Keratinocyte (primary cell): ENCODE measurements at regions not wholly inside any gene's neighbourhood (a gene's known extent, or its start where the extent isn't known, plus 50 kb on each side); places are given as distances from the start of the nearest gene placed in this dataset.

Experiments
- DNase-seq: peaks from one replicate; pipeline ENCODE4 v3.0.0-alpha.2; 2011; ENCODE audit warnings: low read depth, missing footprints, low spot score
- FAIRE-seq: peaks from 2 replicates; lab custom pipeline; 2011; peaks lifted over from hg19 to GRCh38; lab: Jason Lieb, UNC
- H2AFZ ChIP-seq: 2 replicates; pipeline ENCODE4 v1.6.0; 2012; ENCODE audit warnings: low read length, control low read depth, inconsistent platforms; ENCODE audit not compliant: control insufficient read depth
- H3K27ac ChIP-seq: 2 replicates; pipeline ENCODE4 v1.5.1; 2011; ENCODE audit warnings: low read length; ENCODE audit not compliant: control insufficient read depth, insufficient read depth
- H3K27me3 ChIP-seq: 3 replicates; pipeline ENCODE4 v1.6.0; 2011; ENCODE audit warnings: low read length; ENCODE audit not compliant: control insufficient read depth, insufficient read depth; ENCODE audit errors: extremely low read depth
- H3K36me3 ChIP-seq, 2 experiments: 2 replicates in 1 of 2; 3 replicates in 1 of 2; pipeline ENCODE4 v1.5.1; 2011; ENCODE audit warnings: low read length in 2 of 2, mild to moderate bottlenecking in 1 of 2; ENCODE audit not compliant: control insufficient read depth in 2 of 2, insufficient read depth in 2 of 2; ENCODE audit errors: extremely low read depth in 1 of 2
- H3K4me1 ChIP-seq: 3 replicates; pipeline ENCODE4 v1.5.1; 2011; ENCODE audit warnings: low read length; ENCODE audit not compliant: control insufficient read depth, insufficient read depth; ENCODE audit errors: extremely low read depth
- H3K4me2 ChIP-seq: 3 replicates; pipeline ENCODE4 v1.6.0; 2011; ENCODE audit warnings: low read depth, low read length; ENCODE audit not compliant: control insufficient read depth, insufficient read depth; ENCODE audit errors: extremely low read depth
- H3K4me3 ChIP-seq, 3 experiments: fragments of 200-600 bp in 1 of 3; sonication (generic) in 1 of 3; 2 replicates in 2 of 3; 3 replicates in 1 of 3; pipeline ENCODE4 v1.5.1; 2011 to 2016; ENCODE audit warnings: low read length in 3 of 3, mild to moderate bottlenecking in 3 of 3, control low read depth in 2 of 3, inconsistent platforms in 1 of 3, low read depth in 1 of 3, mixed read lengths in 1 of 3, mixed run types in 1 of 3, moderate library complexity in 1 of 3; ENCODE audit not compliant: control insufficient read depth in 2 of 3, insufficient read depth in 2 of 3; ENCODE audit errors: extremely low read depth in 1 of 3
- H3K79me2 ChIP-seq: 2 replicates; pipeline ENCODE4 v1.6.0; 2012; ENCODE audit warnings: low read length; ENCODE audit not compliant: control insufficient read depth, insufficient read depth
- H3K9ac ChIP-seq: 3 replicates; pipeline ENCODE4 v1.6.0; 2011; ENCODE audit warnings: low read length; ENCODE audit not compliant: control insufficient read depth, insufficient read depth; ENCODE audit errors: extremely low read depth
- H3K9me1 ChIP-seq: 3 replicates; pipeline ENCODE4 v1.6.0; 2011; ENCODE audit warnings: low read length; ENCODE audit not compliant: control insufficient read depth, insufficient read depth; ENCODE audit errors: extremely low read depth
- H3K9me3 ChIP-seq: 2 replicates; pipeline ENCODE4 v1.5.1; 2012; ENCODE audit warnings: low read depth, low read length; ENCODE audit not compliant: control insufficient read depth
- H4K20me1 ChIP-seq: 3 replicates; pipeline ENCODE4 v1.6.0; 2011; ENCODE audit warnings: low read length; ENCODE audit not compliant: control insufficient read depth, insufficient read depth; ENCODE audit errors: extremely low read depth
- EZH2 ChIP-seq: IDR thresholded peaks from one replicate; pipeline ENCODE4 v1.6.1; 2012; ENCODE audit warnings: inconsistent platforms, mild to moderate bottlenecking, low read length, moderate library complexity
- dilution Hi-C: fragments of 300-500 bp; cut with MboI; formaldehyde crosslinking; loops from one replicate; pipeline ENCODE4 v1.7.0; 2020; ENCODE audit warnings: low sequenced_read_pairs; ENCODE audit not compliant: extremely low pct_ligation_motif_present
- TF ChIP-seq, protein P1 (sequence below), 3 experiments: IDR thresholded peaks in 1 of 3; conservative IDR thresholded peaks in 1 of 3; optimal IDR thresholded peaks in 1 of 3; 2 replicates in 2 of 3; 3 replicates in 1 of 3; pipeline versions ENCODE3 to v1.5.1; 2011; ENCODE audit warnings: low read length in 3 of 3, mild to moderate bottlenecking in 3 of 3, moderate library complexity in 2 of 3, control low read depth in 1 of 3, inconsistent platforms in 1 of 3; ENCODE audit not compliant: insufficient read depth in 2 of 3; ENCODE audit errors: extremely low read depth in 1 of 3

DNA sequence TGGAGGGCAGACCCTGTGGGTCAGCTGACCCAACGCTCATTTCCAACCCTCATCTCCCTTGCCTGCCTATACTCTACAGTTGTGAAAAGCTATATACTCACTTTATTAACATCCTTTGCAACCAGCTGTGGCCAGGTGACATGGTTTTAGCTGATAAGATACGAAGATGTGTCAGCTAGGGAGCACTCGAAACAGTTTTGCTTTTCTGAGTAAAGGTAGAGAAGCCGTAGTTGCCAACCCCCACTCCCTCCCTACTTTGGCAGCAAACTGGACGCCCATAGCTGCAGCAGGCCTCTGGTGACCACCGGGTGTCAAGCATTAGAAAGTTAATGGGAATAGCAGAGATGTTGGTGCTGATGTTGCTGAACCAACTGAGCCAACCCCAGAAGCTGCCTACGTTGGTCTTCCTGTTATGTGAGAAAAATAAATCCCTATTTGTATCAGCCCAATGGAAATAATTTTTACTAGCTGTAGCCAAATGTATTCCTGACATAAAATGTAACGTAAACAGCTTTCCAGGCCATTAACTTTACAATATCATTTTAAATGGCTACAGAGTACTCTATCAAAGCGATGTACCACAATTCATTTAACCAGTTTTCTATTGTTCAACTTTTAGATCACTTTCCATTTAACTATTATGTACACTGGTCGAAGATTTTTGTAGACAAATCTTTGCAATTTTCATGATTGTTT, 98.5 kb upstream of the TMCC3 start:
- no peak for FAIRE-seq
- Histone ChIP-seq H3K27me3 (no peaks in the 10 kb centered on the region), H3K4me3 (no peak overlapping the region), H4K20me1 (no peaks in the 10 kb centered on the region), H3K9me1 (no peaks in the 10 kb centered on the region), H2AFZ (no peak overlapping the region), H3K36me3 (no peaks in the 10 kb centered on the region), H3K4me2 (no peak overlapping the region), H3K9me3 (no peaks in the 10 kb centered on the region), H3K79me2 (no peaks in the 10 kb centered on the region), H3K4me1 (peaks cover 5% of the 10 kb centered on the region), H3K27ac (no peak overlapping the region), H3K9ac (no peak overlapping the region)
- no peak for DNase-seq
- no peak for TF ChIP-seq EZH2
- TF ChIP-seq, protein P1, sequence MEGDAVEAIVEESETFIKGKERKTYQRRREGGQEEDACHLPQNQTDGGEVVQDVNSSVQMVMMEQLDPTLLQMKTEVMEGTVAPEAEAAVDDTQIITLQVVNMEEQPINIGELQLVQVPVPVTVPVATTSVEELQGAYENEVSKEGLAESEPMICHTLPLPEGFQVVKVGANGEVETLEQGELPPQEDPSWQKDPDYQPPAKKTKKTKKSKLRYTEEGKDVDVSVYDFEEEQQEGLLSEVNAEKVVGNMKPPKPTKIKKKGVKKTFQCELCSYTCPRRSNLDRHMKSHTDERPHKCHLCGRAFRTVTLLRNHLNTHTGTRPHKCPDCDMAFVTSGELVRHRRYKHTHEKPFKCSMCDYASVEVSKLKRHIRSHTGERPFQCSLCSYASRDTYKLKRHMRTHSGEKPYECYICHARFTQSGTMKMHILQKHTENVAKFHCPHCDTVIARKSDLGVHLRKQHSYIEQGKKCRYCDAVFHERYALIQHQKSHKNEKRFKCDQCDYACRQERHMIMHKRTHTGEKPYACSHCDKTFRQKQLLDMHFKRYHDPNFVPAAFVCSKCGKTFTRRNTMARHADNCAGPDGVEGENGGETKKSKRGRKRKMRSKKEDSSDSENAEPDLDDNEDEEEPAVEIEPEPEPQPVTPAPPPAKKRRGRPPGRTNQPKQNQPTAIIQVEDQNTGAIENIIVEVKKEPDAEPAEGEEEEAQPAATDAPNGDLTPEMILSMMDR (optimal IDR thresholded peaks at IDR 0.05 in 1 of 3, IDR thresholded peaks at IDR 0.05 in 1 of 3, conservative IDR thresholded peaks at IDR 0.05 in 1 of 3; ENCODE audit: extremely low read depth in 1 of 3, insufficient read depth in 2 of 3, low read length in 3 of 3): no peak
- dilution Hi-C loops: no loop called here

DNA sequence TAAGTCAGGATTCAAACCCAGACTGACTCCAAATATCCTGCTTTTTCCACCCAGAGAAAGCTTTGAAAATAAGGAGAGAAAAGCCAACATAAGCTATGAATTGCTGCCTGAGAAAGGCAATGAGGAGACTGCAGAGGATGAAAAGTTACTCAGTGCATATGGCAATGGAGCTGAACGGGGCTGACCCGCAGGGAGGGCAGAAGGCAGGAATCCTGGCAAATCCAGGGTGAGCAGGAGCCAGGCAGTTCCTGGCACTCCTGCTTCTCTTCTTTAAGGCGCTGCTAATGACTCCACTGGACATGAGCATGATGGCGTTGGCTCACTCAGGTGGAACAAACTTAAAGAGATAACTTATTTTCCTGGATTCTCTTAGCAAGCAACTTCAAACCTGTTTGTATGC, 95.2 kb upstream of the TMCC3 start:
- Histone ChIP-seq H3K9ac (no peak overlapping the region), H3K79me2 (no peaks in the 10 kb centered on the region), H3K9me3 (no peaks in the 10 kb centered on the region), H3K9me1 (no peaks in the 10 kb centered on the region), H2AFZ (no peak overlapping the region), H3K27ac (no peak overlapping the region), H3K36me3 (no peaks in the 10 kb centered on the region), H3K4me1 (peaks cover 5% of the 10 kb centered on the region), H3K4me2 (no peak overlapping the region), H4K20me1 (no peaks in the 10 kb centered on the region), H3K4me3 (no peak overlapping the region), H3K27me3 (peaks cover 7% of the 10 kb centered on the region)
- TF ChIP-seq EZH2: no peak
- TF ChIP-seq, protein P1 (optimal IDR thresholded peaks at IDR 0.05 in 1 of 3, IDR thresholded peaks at IDR 0.05 in 1 of 3, conservative IDR thresholded peaks at IDR 0.05 in 1 of 3; ENCODE audit: extremely low read depth in 1 of 3, insufficient read depth in 2 of 3, low read length in 3 of 3): no peak
- dilution Hi-C loops: no loop called here
- no peak for FAIRE-seq
- DNase-seq: no peak
